ENCODE measurements at regions not wholly inside any gene's neighbourhood (a gene's known extent, or its start where the extent isn't known, plus 50 kb on each side); places are given as distances from the start of the nearest gene placed in this dataset.

DNA sequence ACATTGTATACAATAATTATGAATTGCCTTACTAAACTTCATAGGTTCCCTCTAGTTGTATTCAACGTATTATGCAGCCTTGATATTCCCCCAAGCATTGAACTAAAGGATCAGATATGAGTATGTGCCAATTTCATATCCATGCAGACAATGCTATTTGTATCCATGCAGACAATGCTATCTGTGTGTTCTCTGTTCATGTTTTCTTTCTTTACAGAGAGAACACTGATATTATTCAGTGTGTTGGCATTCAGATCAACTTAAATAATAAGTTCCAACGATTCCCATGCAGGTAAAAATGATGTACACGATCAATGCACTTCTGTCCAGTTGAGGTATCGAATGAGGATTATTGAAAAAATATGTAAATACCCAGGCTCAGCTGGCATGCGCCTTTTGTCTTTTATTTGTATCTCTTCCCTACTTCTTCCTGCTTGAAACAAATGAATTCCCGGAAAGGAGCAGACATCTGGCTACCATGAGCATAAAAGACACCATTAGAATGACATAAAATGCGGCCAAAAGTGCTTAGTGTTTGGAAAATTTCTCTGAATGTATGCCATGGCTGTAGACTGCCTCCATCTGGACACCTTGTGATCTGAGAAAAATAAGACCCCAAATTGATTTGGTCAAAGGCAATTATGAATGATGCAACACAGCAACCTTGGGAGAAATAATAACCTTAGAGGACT, 731.5 kb downstream of the SLITRK1 start:
- DNase-seq, result no peak
- Histone ChIP-seq H3K27ac (ENCODE audit: low read depth in 1 of 2, low read length in 2 of 2) (no peak overlapping the region), H2AFZ (ENCODE audit: insufficient read depth, low read depth, low read length, poor library complexity, severe bottlenecking) (no peak overlapping the region), H3K27me3 (ENCODE audit: control insufficient read depth in 2 of 2, insufficient read depth in 2 of 2, low read length in 2 of 2) (no peaks in the 10 kb centered on the region), H3K4me3 (replicated peaks in 1 of 3; ENCODE audit: low read depth in 2 of 3, low read length in 3 of 3) (no peak overlapping the region), H3K9ac (ENCODE audit: insufficient read depth, low read length, poor library complexity, severe bottlenecking) (no peak overlapping the region), H3K36me3 (replicated peaks in 1 of 2; ENCODE audit: control insufficient read depth in 1 of 2, insufficient read depth in 2 of 2, low read length in 2 of 2) (no peaks in the 10 kb centered on the region), H3K4me1 (ENCODE audit: control insufficient read depth in 1 of 2, insufficient read depth in 2 of 2, low read length in 2 of 2) (no peaks in the 10 kb centered on the region), H3K79me2 (ENCODE audit: insufficient read depth, low read length) (no peaks in the 10 kb centered on the region), H3K4me2 (replicated peaks; ENCODE audit: extremely low read depth, low read length, poor library complexity, severe bottlenecking) (no peak overlapping the region), H3K9me3 (replicated peaks in 1 of 2; ENCODE audit: control insufficient read depth in 1 of 2, insufficient read depth in 1 of 2, low read length in 2 of 2) (peaks cover 0 to 5% of the 10 kb centered on the region in 2 donors), H4K20me1 (ENCODE audit: insufficient read depth, low read length) (no peaks in the 10 kb centered on the region)
- intact Hi-C loops (cut with micrococcal nuclease), result no loop called here
- no peak overlapping the region for H3K27ac Mint-ChIP-seq
- TF ChIP-seq, protein P1, sequence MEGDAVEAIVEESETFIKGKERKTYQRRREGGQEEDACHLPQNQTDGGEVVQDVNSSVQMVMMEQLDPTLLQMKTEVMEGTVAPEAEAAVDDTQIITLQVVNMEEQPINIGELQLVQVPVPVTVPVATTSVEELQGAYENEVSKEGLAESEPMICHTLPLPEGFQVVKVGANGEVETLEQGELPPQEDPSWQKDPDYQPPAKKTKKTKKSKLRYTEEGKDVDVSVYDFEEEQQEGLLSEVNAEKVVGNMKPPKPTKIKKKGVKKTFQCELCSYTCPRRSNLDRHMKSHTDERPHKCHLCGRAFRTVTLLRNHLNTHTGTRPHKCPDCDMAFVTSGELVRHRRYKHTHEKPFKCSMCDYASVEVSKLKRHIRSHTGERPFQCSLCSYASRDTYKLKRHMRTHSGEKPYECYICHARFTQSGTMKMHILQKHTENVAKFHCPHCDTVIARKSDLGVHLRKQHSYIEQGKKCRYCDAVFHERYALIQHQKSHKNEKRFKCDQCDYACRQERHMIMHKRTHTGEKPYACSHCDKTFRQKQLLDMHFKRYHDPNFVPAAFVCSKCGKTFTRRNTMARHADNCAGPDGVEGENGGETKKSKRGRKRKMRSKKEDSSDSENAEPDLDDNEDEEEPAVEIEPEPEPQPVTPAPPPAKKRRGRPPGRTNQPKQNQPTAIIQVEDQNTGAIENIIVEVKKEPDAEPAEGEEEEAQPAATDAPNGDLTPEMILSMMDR (IDR thresholded peaks at IDR 0.05), result no peak
- H3K36me3 Mint-ChIP-seq, result no peaks in the 10 kb centered on the region
- no peak overlapping the region for H3K4me3 Mint-ChIP-seq
- no peaks in the 10 kb centered on the region for H3K27me3 Mint-ChIP-seq (ENCODE audit: low read depth in 3 of 3)
- no peaks in the 10 kb centered on the region for H3K4me1 Mint-ChIP-seq
- peaks cover 0 to 5% (median 2%) of the 10 kb centered on the region in 7 donors for H3K9me3 Mint-ChIP-seq
- 68% methylated on average over 2 of the region's 7 CpGs for WGBS (ENCODE audit: insufficient coverage)

DNA sequence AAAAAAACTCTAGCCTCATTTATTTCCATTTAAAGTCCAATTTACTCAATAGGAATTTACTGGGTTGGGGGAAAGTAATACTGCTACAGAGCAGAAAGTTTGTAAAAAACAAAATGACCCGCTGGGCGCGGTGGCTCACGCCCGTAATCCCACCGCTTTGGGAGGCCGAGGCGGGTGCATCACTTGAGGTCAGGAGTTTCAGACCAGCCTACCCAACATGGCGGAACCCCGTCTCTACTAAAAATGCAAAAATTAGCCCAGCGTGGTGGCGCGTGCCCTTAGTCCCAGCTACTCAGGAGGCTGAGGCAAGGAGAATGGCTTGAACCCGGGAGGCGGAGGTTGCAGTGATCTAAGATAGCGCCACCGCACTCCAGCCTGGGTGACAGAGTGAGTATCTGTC, 745.6 kb downstream of the SLITRK1 start:
- H2AFZ ChIP-seq (ENCODE audit: insufficient read depth, low read depth, low read length, poor library complexity, severe bottlenecking), result no peak overlapping the region
- intact Hi-C loops (cut with micrococcal nuclease), result no loop called here
- peaks cover 0 to 1% (median 0%) of the 10 kb centered on the region in 3 donors for H3K27me3 Mint-ChIP-seq (ENCODE audit: low read depth in 3 of 3)
- no peak overlapping the region for H3K27ac ChIP-seq (ENCODE audit: low read depth in 1 of 2, low read length in 2 of 2)
- H3K9me3 Mint-ChIP-seq, result peaks cover 0 to 13% (median 6%) of the 10 kb centered on the region in 7 donors
- no peak overlapping the region for H3K4me3 ChIP-seq (replicated peaks in 1 of 3; ENCODE audit: low read depth in 2 of 3, low read length in 3 of 3)
- H4K20me1 ChIP-seq (ENCODE audit: insufficient read depth, low read length), result no peaks in the 10 kb centered on the region
- TF ChIP-seq, protein P1 (IDR thresholded peaks at IDR 0.05), result no peak
- DNase-seq, result no peak
- no peak overlapping the region for H3K27ac Mint-ChIP-seq
- H3K4me1 Mint-ChIP-seq, result no peaks in the 10 kb centered on the region
- H3K36me3 Mint-ChIP-seq, result no peaks in the 10 kb centered on the region
- no peaks in the 10 kb centered on the region for H3K79me2 ChIP-seq (ENCODE audit: insufficient read depth, low read length)
- H3K9me3 ChIP-seq (replicated peaks in 1 of 2; ENCODE audit: control insufficient read depth in 1 of 2, insufficient read depth in 1 of 2, low read length in 2 of 2), result peaks cover 3 to 7% of the 10 kb centered on the region in 2 donors
- H3K27me3 ChIP-seq (ENCODE audit: control insufficient read depth in 2 of 2, insufficient read depth in 2 of 2, low read length in 2 of 2), result no peaks in the 10 kb centered on the region
- H3K36me3 ChIP-seq (replicated peaks in 1 of 2; ENCODE audit: control insufficient read depth in 1 of 2, insufficient read depth in 2 of 2, low read length in 2 of 2), result no peaks in the 10 kb centered on the region
- 89% methylated on average over 13 of the region's 17 CpGs for WGBS (ENCODE audit: insufficient coverage)
- H3K9ac ChIP-seq (ENCODE audit: insufficient read depth, low read length, poor library complexity, severe bottlenecking), result no peak overlapping the region
- no peak overlapping the region for H3K4me2 ChIP-seq (replicated peaks; ENCODE audit: extremely low read depth, low read length, poor library complexity, severe bottlenecking)
- no peaks in the 10 kb centered on the region for H3K4me1 ChIP-seq (ENCODE audit: control insufficient read depth in 1 of 2, insufficient read depth in 2 of 2, low read length in 2 of 2)
- H3K4me3 Mint-ChIP-seq, result no peak overlapping the region

All from CD14-positive monocyte (primary cell).